GM12865 (cell line): ENCODE measurements at regions not wholly inside any gene's neighbourhood (a gene's known extent, or its start where the extent isn't known, plus 50 kb on each side); places are given as distances from the start of the nearest gene placed in this dataset.

Experiments
- DNase-seq: peaks from one replicate; pipeline ENCODE4 v3.0.0; 2010; ENCODE audit warnings: low read depth
- H3K4me3 ChIP-seq: 2 replicates; pipeline ENCODE4 v1.5.1; 2011; ENCODE audit warnings: mild to moderate bottlenecking, low read depth, low read length, control low read depth
- CTCF ChIP-seq: IDR thresholded peaks from 2 replicates; pipeline ENCODE4 v1.5.1; 2011; ENCODE audit warnings: low read length, control low read depth, low read depth, inconsistent platforms; ENCODE audit not compliant: insufficient read depth; ENCODE audit errors: missing control alignments

DNA sequence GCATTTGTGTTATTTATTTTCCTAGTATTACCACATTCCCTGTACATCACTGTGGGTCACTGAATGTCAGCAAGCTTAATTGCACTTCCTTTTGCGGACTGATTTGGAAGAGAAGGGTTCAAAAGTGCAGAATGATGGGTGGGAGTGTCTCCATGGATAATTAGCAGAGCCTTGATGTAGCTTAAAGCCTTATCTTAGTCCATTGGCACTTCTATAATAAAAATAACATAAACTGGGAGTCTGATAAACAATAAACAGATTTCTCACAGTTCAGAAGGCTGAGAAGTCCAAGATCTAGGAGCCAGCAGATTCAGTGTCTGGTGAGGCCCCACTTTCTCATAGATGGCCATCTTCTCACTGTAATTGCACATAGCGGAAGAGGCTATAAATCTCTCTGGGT is 501.1 kb upstream of the POU3F2 start:
- TF ChIP-seq CTCF = no peak
- no peak for DNase-seq
- H3K4me3 ChIP-seq = no peak overlapping the region

GRCh38 chr6:98335594-98335993 is 498.8 kb upstream of the POU3F2 start:
- no peak for DNase-seq
- no peak for TF ChIP-seq CTCF
- no peak overlapping the region for H3K4me3 ChIP-seq

DNA sequence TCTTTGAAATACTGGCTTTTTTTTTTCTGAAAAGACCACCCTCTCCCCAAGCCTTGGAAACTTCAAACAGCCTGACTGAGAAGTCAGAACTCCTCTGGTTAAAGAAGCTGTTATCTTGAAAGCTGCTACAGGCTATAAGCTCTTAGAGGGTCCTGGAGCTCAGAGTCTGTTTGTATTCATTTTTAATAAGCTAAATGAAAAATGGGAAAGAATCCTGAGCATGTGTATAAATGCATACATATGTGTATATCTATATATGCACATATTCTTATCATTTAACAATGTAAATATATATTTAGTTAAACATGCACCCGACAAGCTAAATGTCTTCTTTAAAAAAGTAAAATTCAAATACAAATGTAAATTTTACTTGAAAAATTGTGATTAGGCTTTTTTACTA is 494.9 kb upstream of the POU3F2 start:
- DNase-seq = no peak
- H3K4me3 ChIP-seq = no peak overlapping the region
- TF ChIP-seq CTCF = no peak

GRCh38 chr6:98343004-98343403 is 491.4 kb upstream of the POU3F2 start:
- no peak overlapping the region for H3K4me3 ChIP-seq
- TF ChIP-seq CTCF = no peak
- no peak for DNase-seq

- DNase-seq = no peak
- TF ChIP-seq CTCF = no peak
- H3K4me3 ChIP-seq = no peak overlapping the region
Observed at GRCh38 chr6:98343797-98344196, 490.6 kb upstream of the POU3F2 start.

GRCh38 chr6:98352348-98352747 is 482.0 kb upstream of the POU3F2 start:
- no peak for DNase-seq
- no peak for TF ChIP-seq CTCF
- no peak overlapping the region for H3K4me3 ChIP-seq

DNA sequence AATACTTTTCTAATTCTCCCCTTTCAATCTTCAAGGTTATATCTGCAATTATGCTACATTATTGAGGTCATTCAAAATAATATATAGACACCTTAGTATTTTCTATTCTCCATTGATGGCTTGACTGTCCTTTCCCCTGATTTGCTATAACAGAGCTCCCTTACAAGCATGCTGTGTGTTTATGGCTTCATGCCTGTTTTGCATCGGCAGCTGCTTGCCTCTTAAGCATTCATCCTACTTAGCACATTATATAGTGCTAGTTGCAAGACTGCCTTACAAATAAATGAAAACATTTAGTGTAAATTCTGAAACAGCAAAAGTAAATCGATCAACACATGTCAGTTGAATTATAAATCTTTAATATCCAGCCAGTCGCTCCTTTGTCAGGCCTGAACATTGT is 476.2 kb upstream of the POU3F2 start:
- no peak for TF ChIP-seq CTCF
- DNase-seq = no peak
- no peak overlapping the region for H3K4me3 ChIP-seq
